Adrenal gland (tissue), 5 donors: ENCODE measurements at regions not wholly inside any gene's neighbourhood (a gene's known extent, or its start where the extent isn't known, plus 50 kb on each side); places are given as distances from the start of the nearest gene placed in this dataset.

ENCODE experiments used
- CTCF ChIP-seq, 6 experiments: fragments of 450-650 bp in 4 of 6; fragments of 200-600 bp in 2 of 6; sonication (generic) in 1 of 6; IDR thresholded peaks; 1 replicate in 5 of 6; 2 replicates in 1 of 6; pipeline versions ENCODE4 v1.5.1 to v1.8.0; 2016 to 2021; ENCODE audit warnings: antibody characterized with exemption in 6 of 6, mild to moderate bottlenecking in 2 of 6, moderate library complexity in 1 of 6
- POLR2A ChIP-seq, 2 donors: fragments of 450-650 bp; IDR thresholded peaks; one replicate each; pipeline ENCODE4 v1.6.1; 2017; ENCODE audit warnings: antibody characterized with exemption in 2 of 2, mild to moderate bottlenecking in 2 of 2, moderate library complexity in 1 of 2
- donor health status: DM: no; HTN: no; CAD: no.

DNA sequence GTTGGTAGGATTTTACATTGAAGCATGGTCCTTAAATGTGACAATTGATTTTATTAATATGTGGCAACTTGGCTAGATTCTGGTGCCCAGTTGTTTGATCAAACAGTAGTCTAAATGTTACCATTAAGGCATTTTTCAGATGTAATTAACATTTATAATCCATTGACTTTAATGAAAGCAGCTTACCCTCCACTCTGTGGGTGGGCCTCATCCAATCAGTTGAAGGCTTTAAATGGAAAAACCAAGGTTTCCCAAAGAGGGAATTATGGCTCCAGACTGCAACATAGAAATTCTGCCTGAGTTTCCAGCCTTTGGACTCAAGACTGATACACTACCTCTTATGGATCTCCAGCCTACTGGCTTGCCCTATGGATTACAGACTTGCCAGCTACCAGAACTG lies 1153.2 kb downstream of the BCL11B start:
- TF ChIP-seq CTCF (IDR thresholded peaks at IDR 0.05): no peak
- no peak for TF ChIP-seq POLR2A (IDR thresholded peaks at IDR 0.05)
